GM21526 (cell line): ENCODE measurements at regions not wholly inside any gene's neighbourhood (a gene's known extent, or its start where the extent isn't known, plus 50 kb on each side); places are given as distances from the start of the nearest gene placed in this dataset.

Experiments
- ATAC-seq: cut with Tn5 transposase; IDR thresholded peaks from one replicate; pipeline ENCODE4 v1.9.1; 2021; ENCODE audit warnings: moderate library complexity; ENCODE audit not compliant: unreplicated experiment, low FRiP score

DNA sequence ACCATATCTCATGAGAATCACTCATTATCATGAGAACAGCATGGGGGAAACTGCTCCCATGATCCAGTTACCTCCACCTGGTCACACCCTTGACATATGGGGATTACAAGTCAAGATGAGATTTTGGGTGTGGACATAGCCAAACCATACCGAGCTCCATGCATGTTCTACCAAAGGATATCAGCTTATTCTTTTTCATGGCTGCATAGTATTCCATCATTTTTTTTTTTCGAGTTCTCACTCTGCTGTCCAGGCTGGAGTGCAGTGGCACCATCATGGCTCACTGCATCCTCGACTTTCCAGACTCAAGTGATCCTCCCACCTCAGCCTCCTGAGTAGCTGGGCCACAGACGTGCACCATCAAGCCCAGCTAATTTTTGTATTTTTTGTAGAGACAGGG is 668.3 kb downstream of the GATA3 start:
- no peak for ATAC-seq

DNA sequence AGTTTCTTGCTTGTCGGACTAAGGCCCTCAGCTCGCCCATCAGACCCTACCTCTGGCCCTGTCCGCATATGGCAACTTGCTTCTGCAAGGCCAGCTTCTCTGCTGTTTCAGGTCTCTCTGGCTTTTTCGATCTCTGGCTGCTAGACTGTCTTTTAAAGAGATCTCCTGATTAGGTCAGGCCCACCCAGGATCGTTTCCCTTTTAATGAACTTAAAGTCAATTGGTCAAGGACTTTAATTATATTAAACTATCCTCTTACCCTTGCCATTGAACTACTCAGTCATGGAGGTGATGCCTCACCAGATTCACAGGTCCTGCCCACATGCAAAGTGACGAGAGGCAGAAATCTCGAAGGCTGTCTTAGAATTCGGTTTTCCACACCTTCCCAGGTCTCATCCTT is 670.9 kb downstream of the GATA3 start:
- no peak for ATAC-seq

DNA sequence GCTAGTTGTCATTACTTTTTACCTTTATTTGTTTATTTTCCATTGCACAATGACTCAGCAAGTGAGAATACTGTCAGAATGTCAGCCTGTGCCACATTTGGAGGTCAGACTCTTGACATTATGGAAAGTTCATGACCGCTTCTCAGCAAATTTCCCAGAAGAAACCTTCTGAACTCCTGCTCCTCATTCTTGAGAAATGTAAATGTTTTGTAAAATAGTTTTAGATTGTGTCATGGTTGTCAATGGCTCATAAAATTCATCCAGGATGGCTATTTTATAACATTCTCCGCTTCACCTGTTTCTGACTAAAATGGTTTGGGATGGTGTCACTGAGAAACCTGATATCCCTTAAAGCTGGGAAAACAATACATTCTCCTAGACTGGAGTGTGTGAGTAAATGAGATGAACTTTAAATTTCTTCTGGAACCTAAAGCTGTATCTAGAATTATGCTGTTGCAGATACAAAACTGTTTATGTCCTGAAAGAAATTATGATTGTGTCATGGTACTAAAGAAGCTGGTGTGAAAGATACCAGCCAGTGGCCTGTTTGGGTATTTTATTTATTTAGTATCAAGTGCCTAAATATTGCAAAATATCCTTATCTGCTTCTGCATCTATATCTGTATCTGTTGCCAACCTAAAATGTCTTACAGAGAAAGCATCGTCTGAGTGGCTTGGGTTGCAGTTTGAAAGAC is 671.7 kb downstream of the GATA3 start:
- ATAC-seq = no peak

DNA sequence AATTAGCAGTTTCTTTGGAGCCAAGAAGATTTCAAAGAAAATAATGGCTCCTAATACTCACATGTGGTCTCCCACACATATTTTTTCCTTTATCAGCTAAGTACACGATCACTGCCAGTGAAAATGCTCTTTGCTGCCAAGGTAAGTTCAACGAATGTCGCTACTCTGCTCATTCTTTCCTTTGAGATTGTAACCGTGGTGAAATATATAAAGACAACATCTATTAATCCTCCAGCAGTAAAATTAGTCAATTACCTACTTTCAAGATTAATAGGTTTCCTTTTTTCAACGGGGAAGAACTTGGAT is 672.2 kb downstream of the GATA3 start:
- ATAC-seq = no peak

DNA sequence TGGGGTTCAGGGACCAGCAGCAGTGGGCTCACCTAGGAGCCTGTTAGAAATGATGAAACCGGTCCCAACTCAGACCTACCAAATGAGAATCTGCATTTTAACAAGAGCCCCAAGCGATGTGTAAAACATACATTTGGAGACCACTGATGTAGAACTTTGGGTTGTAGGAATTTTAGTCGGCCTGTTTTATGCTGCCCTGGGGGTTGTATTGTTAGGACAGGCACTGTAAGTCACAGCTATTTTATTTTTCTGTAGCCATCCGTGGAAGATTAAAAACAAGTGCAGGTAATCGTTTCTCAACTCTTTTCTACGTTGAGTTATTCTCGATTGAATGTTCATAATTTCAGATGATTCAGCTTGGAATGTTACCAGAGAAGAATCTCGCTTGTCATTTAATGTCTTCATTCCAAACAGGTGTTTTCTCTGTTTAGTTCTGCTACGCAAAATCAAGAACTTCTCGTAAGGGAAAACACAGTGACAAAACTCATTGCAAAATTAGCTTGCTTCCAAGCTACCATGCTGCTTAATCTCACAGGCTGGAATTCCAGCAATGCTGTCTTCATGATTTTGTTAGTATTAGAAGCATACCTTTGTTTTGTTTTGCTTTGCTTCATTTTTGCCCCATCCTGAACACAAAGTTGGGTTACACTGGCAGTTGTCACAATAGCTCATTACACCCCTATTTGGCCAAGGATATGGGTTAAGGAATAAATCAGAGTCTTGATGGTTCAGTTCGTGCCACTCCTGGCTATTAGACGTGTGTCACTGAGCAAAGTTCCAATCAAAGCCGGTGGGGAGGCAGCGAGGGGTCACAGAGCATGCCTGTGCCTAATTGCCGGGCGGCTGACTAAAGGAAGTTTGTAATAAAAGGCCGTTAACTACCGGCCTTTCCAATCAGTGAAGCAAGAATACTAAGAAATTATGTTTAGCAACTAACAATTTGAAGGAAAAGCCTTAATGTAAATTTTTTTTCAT is 676.9 kb downstream of the GATA3 start:
- ATAC-seq = no peak

DNA sequence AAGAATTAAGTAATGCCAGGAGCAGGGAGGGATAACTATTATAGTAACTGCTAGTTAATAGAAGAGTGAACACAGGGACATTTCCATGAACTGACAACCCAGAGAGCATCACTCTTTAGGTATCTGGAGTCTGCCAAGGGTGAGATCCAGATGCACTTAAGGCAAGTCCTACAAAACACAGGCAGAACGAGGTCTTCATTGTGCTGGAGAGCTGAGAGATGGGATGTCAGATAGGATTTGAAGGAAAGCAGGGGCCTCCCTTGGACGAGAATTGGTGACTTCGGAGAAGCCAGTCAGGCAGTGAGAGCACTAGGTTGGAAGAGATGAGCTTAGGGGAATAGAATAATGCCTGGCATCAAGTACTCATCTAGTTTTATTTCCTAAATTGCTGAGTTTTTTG is 684.5 kb downstream of the GATA3 start:
- no peak for ATAC-seq

DNA sequence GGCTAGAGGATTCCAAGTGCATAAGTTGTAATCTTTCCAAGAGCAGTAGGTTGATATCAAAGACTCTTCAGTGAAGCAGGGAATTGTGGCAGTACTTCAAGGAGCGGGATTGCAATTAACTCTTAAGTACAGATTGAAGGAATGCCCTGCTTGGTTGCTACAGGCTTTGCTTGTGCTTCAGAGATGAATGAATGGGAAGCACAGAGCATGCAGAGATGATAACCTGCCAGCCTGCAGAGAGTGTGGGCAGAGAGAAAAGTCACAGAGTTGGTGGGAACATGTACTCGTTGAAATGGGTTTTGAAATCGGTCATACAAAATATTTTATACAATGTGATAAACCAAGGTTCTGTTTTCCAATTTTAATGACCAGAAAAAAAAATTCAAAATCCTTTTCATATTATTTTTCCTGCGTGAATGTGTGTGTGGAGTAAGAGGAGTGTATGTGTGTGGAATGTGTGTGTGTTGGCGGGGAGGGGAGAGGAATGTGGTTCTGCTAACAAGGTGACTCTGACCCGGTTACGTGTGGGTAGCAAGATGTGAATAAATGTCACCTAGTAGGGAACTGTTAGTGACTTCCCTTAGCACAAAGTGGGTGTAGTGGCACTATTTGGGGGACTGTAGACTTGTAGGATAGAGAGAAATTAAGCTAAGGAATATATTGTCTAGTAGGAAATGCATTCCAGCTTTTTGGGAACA is 697.8 kb downstream of the GATA3 start:
- no peak for ATAC-seq

DNA sequence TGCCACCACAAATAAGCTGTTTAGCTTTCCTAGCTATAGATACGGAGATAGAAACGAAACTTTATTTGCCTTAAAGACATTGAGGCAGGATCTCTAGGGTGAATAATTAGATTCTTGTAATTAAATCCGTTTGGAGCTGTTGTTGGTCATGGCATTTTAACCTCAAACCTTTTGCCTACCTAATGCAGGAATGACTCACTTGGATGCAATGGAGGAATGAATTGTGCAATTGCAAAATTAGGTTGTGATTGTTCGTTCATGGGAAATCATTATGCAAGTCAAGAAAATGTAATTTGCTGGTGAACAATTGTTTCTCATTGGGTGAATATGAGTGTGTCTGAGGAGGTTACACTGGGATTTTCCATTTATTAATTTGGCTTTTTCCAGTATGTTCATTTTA is 703.5 kb downstream of the GATA3 start:
- no peak for ATAC-seq

DNA sequence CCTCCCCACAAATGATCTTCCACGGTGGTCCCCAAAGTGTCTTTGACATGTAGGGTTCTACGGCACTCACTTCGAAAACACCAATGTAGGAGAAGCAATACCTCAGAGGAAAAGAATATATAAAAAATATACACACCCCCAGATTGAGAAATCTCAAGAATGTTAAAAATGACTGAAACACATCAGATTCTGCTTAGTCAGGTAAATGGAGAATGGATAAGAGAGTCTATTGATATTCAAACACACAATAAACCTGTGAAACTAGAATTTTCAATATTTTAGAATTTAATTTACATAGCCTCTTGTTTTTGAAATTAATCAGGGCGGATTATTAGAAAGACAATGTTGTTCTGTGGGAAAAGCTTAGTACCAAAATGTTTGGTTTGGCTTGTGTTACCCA is 712.4 kb downstream of the GATA3 start:
- ATAC-seq = no peak

DNA sequence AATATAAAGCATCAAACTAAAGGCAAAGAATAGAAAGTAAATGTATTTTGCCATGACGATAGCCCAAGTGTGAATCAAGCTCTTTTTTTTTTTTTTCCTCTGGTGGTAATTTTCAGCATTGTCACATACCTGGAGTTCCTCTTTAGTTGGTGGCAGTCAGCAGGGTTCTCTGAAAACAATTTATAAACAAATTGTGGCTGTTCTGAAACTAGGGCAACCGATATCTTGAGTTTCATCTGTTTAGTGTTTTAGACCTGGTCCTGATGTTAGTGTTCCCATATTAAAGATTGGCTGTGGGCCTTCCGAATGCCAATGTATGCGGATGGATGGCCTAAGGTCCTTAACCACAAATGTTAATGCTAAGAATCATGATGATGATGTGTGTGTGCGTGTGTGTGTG is 713.1 kb downstream of the GATA3 start:
- ATAC-seq = no peak

DNA sequence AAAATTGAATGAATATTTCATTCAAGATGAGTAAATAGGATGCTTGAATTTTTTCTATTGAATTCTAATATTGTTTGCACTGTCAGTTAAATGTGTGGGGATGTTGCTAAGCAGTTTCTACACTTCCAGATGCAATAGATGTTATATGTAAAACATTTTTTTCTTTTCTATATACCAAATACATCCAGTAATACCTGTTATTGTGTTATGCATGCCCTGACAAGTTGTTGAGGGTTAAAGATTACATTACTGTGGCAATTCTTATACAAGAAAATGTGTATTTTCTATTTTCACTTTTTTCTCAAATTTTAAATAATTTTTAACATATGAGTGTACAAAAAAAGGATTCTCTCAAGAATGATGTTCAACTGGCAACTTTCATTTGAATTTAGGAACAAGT is 713.9 kb downstream of the GATA3 start:
- no peak for ATAC-seq

DNA sequence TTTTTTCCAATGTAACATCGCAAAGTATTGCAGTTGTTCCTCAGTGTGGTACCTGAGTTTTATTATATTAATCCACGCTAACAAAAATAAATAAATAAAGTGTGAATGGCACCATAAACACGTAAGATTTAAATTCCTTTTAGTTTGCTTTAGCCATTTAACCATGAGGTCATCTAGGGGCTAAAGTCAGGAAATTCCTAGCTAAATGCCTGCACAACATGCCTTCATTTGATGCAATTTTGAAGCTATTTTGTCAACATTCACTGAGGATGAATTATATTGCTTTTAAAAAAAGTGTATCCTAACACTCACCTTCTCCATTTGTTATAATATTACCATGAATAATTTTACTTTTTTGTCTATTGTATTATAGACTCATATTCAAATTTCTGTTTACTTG is 714.4 kb downstream of the GATA3 start:
- ATAC-seq = no peak

DNA sequence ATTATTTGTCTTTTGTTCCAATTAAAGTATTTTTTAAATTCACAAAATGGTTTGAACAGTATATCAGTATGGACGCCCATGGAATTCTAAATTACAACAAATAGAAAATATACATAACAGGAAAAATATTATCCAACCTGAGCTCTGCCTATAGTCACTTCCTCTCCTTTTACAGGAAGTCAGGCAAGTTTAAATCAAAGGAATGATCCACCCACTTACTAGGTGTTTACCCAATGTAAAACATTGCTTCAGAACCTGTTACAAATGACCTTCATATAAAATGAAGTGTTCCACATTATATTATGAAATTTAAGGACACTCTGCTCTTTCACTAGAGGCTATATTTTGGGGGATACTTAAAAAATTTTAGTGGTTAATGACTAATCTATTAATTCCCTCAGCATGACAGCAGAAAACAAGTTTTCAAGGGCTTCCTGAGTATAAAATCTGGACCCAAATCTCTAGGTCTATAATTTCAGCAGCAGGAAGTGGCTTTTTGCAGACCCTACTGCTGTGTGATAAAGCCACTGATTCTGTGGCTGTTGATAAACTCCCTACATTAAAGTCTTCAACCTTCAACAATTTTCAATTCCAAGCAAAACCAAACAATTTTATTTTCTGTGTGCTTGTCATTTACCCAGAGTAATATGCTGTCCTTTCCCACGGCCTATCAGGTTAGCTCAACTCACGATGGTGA is 722.6 kb downstream of the GATA3 start:
- ATAC-seq = no peak

DNA sequence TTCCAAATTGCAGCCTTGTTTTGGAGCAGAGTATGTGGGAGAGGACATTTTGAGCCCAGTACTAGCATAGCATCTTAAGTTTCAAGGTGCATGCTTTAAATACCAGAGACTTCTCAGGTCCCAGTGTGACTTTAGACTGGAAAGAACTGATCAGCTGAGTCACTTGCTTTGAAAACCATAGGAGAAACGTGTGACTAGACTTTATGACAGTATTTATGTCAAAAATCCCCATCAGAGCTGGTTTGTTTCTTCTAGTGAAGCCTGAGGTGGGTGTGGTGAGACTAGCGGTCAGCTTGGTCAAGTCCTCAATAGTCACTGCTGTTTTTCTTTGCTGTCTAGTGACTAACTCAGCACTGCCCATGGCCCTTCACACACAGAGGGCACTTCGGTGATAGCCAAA is 724.2 kb downstream of the GATA3 start:
- ATAC-seq = no peak

DNA sequence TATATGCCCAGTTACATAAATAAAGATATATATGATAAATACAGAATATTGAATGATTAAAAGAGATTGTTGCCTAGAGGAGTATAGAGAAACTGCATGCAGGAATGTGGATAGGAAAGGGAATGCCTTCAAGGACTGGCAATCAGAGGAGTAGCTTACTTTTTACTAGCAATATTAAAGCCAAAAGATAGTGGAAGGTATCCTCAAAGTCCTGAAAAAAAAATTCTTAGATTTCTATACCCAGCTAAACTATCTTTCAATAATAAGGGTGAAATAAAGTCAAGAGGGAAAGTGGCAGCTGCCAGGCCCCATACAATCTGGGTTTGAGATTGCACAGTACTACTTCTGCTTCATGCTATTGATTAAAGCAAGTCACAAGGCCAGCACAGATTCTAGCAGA is 733.2 kb downstream of the GATA3 start:
- no peak for ATAC-seq

DNA sequence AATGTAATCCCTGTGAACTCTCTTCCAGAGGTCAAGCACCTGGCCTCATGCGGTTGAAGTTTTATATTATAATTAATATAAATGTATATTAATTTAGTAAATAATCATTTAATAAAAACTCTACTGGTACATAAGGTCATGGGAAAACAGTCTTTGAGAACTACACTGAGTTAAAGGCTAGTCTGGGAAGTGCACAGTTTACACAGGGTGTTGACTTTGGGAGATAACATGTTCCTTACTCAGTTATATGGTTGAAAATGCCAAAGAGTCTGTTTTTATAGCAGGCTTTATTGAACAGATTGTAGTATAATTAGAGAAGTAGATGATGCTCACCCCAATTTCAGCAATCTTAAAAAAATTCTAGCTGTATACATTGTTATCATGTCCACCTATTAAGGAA is 735.9 kb downstream of the GATA3 start:
- ATAC-seq = no peak

DNA sequence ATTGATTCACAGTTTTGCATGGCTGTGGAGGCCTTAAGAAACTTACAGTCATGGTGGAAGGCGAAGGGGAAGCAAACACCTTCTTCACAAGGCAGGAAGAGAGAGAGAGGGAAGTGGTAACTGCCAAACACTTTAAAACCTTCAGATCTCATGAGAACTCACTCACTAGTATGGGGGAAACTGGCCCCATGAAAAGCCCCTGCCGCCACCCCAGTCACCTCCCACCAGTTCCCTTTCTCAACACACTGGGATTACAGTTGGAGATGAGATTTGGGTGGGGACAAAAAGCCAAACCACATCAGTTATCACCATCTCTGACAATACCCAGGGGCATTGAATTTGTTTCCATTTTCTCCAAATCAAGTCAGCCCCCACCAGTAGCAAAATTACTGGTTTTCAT is 740.4 kb downstream of the GATA3 start:
- no peak for ATAC-seq

DNA sequence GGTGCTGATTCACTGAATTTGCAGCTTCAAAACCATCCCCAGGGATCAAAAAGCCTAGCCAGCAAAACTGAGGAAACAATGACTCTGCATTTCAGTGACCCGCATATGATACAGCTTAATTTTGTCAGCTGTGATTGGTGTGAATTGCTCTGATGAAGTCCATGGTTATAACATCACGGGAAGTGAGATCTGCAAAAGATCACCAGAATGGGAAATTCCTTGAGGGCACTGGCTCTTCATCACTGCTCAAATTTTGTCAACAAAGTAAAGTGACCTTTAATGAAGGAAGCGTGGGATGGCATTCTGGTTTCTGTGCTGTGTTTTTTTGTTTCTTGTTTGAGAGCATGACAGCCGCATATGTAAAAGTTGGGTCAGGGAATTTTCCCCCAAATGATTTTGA is 745.9 kb downstream of the GATA3 start:
- ATAC-seq = no peak

DNA sequence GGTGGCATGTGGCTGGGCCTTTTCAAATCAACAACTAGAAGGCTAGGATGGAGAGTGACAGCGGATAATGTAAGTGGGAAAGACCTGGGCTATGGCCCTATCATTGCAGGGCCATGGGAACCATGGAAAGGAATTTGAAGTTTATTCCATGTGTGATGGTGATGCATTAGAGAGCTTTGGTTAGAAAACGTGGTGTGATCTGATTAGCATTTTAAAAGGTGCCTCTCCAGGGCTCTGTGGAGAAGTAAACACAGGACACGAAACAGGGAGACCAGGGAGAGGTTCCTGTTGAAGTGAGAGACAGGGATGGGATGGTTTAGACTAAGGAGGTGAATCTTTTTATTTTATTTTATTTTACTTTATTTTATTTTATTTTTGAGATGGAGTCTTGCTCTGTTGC is 749.5 kb downstream of the GATA3 start:
- ATAC-seq = no peak

DNA sequence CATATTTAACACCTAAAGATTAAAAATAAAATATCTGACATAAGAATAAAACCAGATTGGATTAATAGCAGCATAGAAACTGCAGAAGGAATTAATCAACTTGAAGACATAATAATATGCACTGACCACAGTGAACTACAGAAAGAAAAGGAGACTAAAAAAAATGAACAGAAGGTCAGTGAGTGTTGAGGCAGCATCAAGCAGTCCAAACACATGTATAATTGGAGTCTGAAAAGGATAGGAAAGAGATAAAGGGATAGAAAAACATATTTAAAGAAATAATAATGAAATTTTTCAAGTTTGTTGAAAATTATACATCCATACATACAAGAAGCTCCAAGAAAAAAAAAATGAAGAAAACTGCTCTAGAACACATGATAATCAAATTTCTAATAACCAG is 756.2 kb downstream of the GATA3 start:
- no peak for ATAC-seq

DNA sequence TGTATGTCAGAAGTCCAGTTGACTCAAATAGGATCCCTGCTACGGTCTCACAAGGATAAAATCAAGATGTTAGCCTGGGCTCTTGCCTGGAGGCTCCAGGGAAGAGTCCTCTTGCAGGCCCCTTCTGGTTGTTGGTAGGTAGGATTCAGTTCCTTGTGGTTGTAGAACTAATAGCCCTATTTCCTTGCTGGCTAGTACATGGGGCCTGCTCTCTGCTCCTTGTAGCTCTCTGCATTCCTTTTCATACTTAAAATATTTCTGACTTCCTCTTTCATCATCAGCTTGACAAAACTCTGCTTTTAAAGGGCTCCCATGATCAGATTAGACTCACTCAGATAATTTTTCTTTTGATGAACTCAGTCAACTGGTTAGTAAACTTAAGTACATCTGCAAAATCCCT is 756.7 kb downstream of the GATA3 start:
- ATAC-seq = no peak
